HL-60 (cell line): ENCODE measurements at regions not wholly inside any gene's neighbourhood (a gene's known extent, or its start where the extent isn't known, plus 50 kb on each side); places are given as distances from the start of the nearest gene placed in this dataset.

ENCODE experiments used
- DNase-seq, 2 experiments: peaks; one replicate each; pipeline ENCODE4 v3.0.0-alpha.2; 2010 to 2020; ENCODE audit warnings: low read depth in 1 of 2, low spot score in 1 of 2
- H3K27ac ChIP-seq: fragments of 250-450 bp; sonication (Bioruptor Pico); replicated peaks from 2 replicates; pipeline ENCODE4 v1.5.1; 2020; ENCODE audit warnings: mild to moderate bottlenecking, moderate library complexity
- H3K27me3 ChIP-seq: fragments of 250-450 bp; sonication (Bioruptor Pico); 2 replicates; pipeline ENCODE4 v1.5.1; 2021; ENCODE audit warnings: mild to moderate bottlenecking, moderate library complexity; ENCODE audit not compliant: insufficient read depth, poor library complexity, severe bottlenecking
- H3K4me3 ChIP-seq: replicated peaks from 2 replicates; pipeline ENCODE4 v1.5.1; 2011; ENCODE audit warnings: mild to moderate bottlenecking, control low read depth, low read length; ENCODE audit not compliant: insufficient read depth
- GABPA ChIP-seq: IDR thresholded peaks from 2 replicates; pipeline ENCODE4 v1.6.1; 2012; ENCODE audit warnings: low read depth
- POLR2AphosphoS5 ChIP-seq: IDR thresholded peaks from 2 replicates; pipeline ENCODE4 v1.6.1; 2012; ENCODE audit warnings: low read depth
- SPI1 ChIP-seq: IDR thresholded peaks from 2 replicates; pipeline ENCODE4 v1.6.1; 2012; ENCODE audit warnings: low read depth, mild to moderate bottlenecking, borderline replicate concordance
- TF ChIP-seq, protein P1 (sequence below): IDR thresholded peaks from one replicate; pipeline ENCODE4 v1.5.1; 2011; ENCODE audit warnings: low read length, control low read depth, inconsistent platforms; ENCODE audit not compliant: insufficient read depth
- TF ChIP-seq, protein P2 (sequence below): IDR thresholded peaks from 2 replicates; pipeline ENCODE4 v1.6.1; 2012; ENCODE audit warnings: low read depth; ENCODE audit not compliant: insufficient replicate concordance

DNA sequence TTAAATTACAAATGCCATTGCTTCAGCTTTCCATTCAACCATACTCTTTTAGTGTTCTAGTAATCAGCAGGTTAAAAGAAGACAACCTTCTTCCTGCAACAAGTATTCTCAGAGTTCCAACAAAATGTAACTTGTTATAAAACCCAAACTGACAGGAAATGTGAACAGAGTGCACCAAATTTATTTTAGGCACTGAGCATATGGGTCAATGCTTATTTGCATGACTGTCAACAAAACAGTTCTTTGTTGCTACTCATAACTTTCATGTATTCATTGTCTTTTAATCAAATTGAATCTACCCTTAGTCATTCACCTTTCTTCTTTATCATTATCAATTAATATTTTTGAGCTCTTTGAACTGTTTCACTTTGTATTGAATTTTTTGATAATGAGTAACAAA is 554.1 kb downstream of the DACH1 start:
- TF ChIP-seq GABPA, result no peak
- no peak for TF ChIP-seq POLR2AphosphoS5
- TF ChIP-seq, protein P1, sequence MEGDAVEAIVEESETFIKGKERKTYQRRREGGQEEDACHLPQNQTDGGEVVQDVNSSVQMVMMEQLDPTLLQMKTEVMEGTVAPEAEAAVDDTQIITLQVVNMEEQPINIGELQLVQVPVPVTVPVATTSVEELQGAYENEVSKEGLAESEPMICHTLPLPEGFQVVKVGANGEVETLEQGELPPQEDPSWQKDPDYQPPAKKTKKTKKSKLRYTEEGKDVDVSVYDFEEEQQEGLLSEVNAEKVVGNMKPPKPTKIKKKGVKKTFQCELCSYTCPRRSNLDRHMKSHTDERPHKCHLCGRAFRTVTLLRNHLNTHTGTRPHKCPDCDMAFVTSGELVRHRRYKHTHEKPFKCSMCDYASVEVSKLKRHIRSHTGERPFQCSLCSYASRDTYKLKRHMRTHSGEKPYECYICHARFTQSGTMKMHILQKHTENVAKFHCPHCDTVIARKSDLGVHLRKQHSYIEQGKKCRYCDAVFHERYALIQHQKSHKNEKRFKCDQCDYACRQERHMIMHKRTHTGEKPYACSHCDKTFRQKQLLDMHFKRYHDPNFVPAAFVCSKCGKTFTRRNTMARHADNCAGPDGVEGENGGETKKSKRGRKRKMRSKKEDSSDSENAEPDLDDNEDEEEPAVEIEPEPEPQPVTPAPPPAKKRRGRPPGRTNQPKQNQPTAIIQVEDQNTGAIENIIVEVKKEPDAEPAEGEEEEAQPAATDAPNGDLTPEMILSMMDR, result no peak
- no peak for TF ChIP-seq SPI1
- TF ChIP-seq, protein P2, sequence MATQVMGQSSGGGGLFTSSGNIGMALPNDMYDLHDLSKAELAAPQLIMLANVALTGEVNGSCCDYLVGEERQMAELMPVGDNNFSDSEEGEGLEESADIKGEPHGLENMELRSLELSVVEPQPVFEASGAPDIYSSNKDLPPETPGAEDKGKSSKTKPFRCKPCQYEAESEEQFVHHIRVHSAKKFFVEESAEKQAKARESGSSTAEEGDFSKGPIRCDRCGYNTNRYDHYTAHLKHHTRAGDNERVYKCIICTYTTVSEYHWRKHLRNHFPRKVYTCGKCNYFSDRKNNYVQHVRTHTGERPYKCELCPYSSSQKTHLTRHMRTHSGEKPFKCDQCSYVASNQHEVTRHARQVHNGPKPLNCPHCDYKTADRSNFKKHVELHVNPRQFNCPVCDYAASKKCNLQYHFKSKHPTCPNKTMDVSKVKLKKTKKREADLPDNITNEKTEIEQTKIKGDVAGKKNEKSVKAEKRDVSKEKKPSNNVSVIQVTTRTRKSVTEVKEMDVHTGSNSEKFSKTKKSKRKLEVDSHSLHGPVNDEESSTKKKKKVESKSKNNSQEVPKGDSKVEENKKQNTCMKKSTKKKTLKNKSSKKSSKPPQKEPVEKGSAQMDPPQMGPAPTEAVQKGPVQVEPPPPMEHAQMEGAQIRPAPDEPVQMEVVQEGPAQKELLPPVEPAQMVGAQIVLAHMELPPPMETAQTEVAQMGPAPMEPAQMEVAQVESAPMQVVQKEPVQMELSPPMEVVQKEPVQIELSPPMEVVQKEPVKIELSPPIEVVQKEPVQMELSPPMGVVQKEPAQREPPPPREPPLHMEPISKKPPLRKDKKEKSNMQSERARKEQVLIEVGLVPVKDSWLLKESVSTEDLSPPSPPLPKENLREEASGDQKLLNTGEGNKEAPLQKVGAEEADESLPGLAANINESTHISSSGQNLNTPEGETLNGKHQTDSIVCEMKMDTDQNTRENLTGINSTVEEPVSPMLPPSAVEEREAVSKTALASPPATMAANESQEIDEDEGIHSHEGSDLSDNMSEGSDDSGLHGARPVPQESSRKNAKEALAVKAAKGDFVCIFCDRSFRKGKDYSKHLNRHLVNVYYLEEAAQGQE, result no peak
- Histone ChIP-seq H3K27me3 (peaks cover 1% of the 10 kb centered on the region), H3K27ac (no peak overlapping the region), H3K4me3 (no peak overlapping the region)
- no peak for DNase-seq

DNA sequence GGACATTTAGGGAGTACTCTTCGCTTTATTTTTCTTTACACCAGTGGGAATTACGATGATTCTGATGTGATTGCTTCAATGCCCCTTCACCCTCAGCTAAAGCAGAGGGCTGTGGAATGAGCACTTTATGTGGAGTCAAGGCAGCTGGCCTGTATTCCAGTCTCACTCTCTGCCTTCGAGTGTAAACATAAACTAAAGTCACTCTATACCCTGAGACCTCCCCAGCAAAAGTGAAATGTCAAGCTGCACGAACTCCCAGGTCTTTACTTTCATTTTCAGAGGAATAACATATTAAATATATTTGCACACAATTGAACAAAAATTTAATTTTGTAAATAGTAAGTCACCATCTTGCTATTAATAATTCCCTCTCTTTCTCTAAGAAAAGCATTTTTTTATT is 557.1 kb downstream of the DACH1 start:
- Histone ChIP-seq H3K27me3 (no peaks in the 10 kb centered on the region), H3K4me3 (no peak overlapping the region), H3K27ac (no peak overlapping the region)
- TF ChIP-seq, protein P1, result no peak
- TF ChIP-seq, protein P2, result no peak
- TF ChIP-seq GABPA (no peak), POLR2AphosphoS5 (no peak), SPI1 (no peak)
- no peak for DNase-seq

DNA sequence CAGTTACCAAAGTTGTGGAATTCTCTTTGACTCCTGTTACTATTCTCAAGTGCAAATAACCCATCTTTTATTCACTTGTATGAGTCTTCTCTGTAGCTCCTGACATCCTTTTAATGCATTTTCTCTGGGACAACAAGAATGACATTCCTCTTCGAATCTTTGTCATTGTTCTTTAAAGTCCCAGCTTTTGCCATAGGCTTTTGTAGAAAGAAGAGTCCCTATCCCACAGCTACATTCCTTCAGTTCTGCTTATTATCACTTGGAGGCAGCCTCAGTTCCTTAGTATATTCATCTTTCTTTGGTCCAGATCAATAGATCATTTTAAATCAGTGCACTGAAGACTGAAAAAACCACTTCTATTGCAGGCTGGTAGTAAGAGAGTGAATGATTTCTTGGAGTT is 560.2 kb downstream of the DACH1 start:
- TF ChIP-seq, protein P1, result no peak
- TF ChIP-seq, protein P2, result no peak
- TF ChIP-seq POLR2AphosphoS5 (no peak), GABPA (no peak), SPI1 (no peak)
- Histone ChIP-seq H3K4me3 (no peak overlapping the region), H3K27ac (no peak overlapping the region), H3K27me3 (peaks cover 2% of the 10 kb centered on the region)
- DNase-seq, result no peak
